ACC112 (cell line): ENCODE measurements at regions not wholly inside any gene's neighbourhood (a gene's known extent, or its start where the extent isn't known, plus 50 kb on each side); places are given as distances from the start of the nearest gene placed in this dataset.

Experiments used
- H2AFZ ChIP-seq: fragments of 200-600 bp; sonication (generic); one replicate; pipeline ENCODE4 v1.6.0; 2017; ENCODE audit warnings: antibody characterized with exemption, low read length; ENCODE audit not compliant: unreplicated experiment
- H3K27ac ChIP-seq: fragments of 200-600 bp; sonication (generic); 2 replicates; pipeline ENCODE4 v1.5.1; 2014; ENCODE audit warnings: low read depth, mild to moderate bottlenecking, antibody characterized with exemption, low read length, moderate library complexity
- H3K27me3 ChIP-seq: fragments of 200-600 bp; sonication (generic); 2 replicates; pipeline ENCODE4 v1.6.1; 2014; ENCODE audit warnings: mild to moderate bottlenecking, antibody characterized with exemption, low read length, moderate library complexity, mixed read lengths; ENCODE audit not compliant: insufficient read depth
- H3K36me3 ChIP-seq: fragments of 200-600 bp; sonication (generic); 2 replicates; pipeline ENCODE4 v1.6.1; 2016; ENCODE audit warnings: mild to moderate bottlenecking, antibody characterized with exemption, low read length, moderate library complexity, mixed read lengths; ENCODE audit not compliant: insufficient read depth
- H3K4me1 ChIP-seq: fragments of 200-600 bp; sonication (generic); one replicate; pipeline ENCODE4 v1.6.1; 2016; ENCODE audit warnings: low read length, mixed read lengths; ENCODE audit not compliant: insufficient read depth, unreplicated experiment, control insufficient read depth
- H3K4me3 ChIP-seq: fragments of 200-600 bp; sonication (generic); 2 replicates; pipeline ENCODE4 v1.5.1; 2014; ENCODE audit warnings: mild to moderate bottlenecking, low read depth, low read length
- H3K79me2 ChIP-seq: fragments of 200-600 bp; sonication (generic); one replicate; pipeline ENCODE4 v1.6.0; 2016; ENCODE audit warnings: low read length; ENCODE audit not compliant: control insufficient read depth, unreplicated experiment, insufficient read depth

DNA sequence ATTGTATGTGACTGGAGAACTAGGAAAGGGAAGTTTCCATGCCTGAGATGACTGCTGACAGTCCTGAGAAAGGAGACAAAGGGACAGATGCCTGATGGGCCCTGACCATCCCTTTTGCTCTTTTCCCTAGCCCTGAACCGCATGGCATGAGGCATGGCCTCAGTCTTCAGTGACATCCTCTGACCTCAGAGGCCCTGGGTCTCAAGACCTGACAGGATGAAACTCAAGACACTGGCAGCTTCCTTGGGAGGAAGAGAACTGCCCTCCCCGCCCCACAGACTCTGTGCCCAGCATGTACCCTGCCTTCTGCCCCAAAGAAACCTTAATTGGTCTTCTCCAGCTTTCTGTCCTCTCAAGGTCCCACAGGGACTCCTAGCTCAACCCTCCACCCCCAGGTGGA, 444.1 kb downstream of the SOX6 start:
- Histone ChIP-seq H3K27me3 (peaks cover 14% of the 10 kb centered on the region; the same call in 1 of the 2 replicates), H3K4me1 (no peaks in the 10 kb centered on the region), H3K36me3 (no peaks in the 10 kb centered on the region), H3K27ac (no peak overlapping the region), H3K79me2 (no peaks in the 10 kb centered on the region), H2AFZ (no peak overlapping the region), H3K4me3 (no peak overlapping the region)

GRCh38 chr11:15912825-15913224, 443.5 kb downstream of the SOX6 start:
- no peak overlapping the region for H3K27ac ChIP-seq
- H3K27me3 ChIP-seq: peaks cover 14% of the 10 kb centered on the region; the same call in 1 of the 2 replicates
- H3K36me3 ChIP-seq: no peaks in the 10 kb centered on the region
- H3K79me2 ChIP-seq: no peaks in the 10 kb centered on the region
- H3K4me3 ChIP-seq: no peak overlapping the region
- no peak overlapping the region for H2AFZ ChIP-seq
- H3K4me1 ChIP-seq: no peaks in the 10 kb centered on the region

GRCh38 chr11:15913261-15913660, 443.1 kb downstream of the SOX6 start:
- Histone ChIP-seq H3K27me3 (peaks cover 14% of the 10 kb centered on the region; the same call in 1 of the 2 replicates), H2AFZ (no peak overlapping the region), H3K27ac (no peak overlapping the region), H3K36me3 (no peaks in the 10 kb centered on the region), H3K4me1 (no peaks in the 10 kb centered on the region), H3K4me3 (no peak overlapping the region), H3K79me2 (no peaks in the 10 kb centered on the region)
